Ishikawa (cell line): ENCODE measurements at regions not wholly inside any gene's neighbourhood (a gene's known extent, or its start where the extent isn't known, plus 50 kb on each side); places are given as distances from the start of the nearest gene placed in this dataset.

Experiments used
- CEBPB ChIP-seq: IDR thresholded peaks from 2 replicates; pipeline ENCODE4 v1.6.1; 2012
- CREB1 ChIP-seq: IDR thresholded peaks from 2 replicates; pipeline ENCODE4 v1.6.1; 2012; ENCODE audit warnings: low read depth
- EGR1 ChIP-seq: IDR thresholded peaks from 2 replicates; pipeline ENCODE4 v1.6.1; 2012
- EP300 ChIP-seq: IDR thresholded peaks from 2 replicates; pipeline ENCODE4 v1.6.1; 2012; ENCODE audit warnings: borderline replicate concordance
- FOXM1 ChIP-seq: IDR thresholded peaks from 2 replicates; pipeline ENCODE4 v1.6.1; 2012; ENCODE audit warnings: low read depth, borderline replicate concordance
- MAX ChIP-seq: IDR thresholded peaks from 2 replicates; pipeline ENCODE4 v1.6.1; 2012
- NFIC ChIP-seq: IDR thresholded peaks from 2 replicates; pipeline ENCODE4 v1.6.1; 2012
- RAD21 ChIP-seq: IDR thresholded peaks from 2 replicates; pipeline ENCODE4 v1.6.1; 2012; ENCODE audit warnings: low read depth
- REST ChIP-seq: IDR thresholded peaks from 2 replicates; pipeline ENCODE4 v1.6.1; 2012; ENCODE audit warnings: low read depth, mild to moderate bottlenecking
- TAF1 ChIP-seq: IDR thresholded peaks from 2 replicates; pipeline ENCODE4 v1.6.1; 2012; ENCODE audit warnings: low read depth, mild to moderate bottlenecking
- TCF12 ChIP-seq: IDR thresholded peaks from 2 replicates; pipeline ENCODE4 v1.6.1; 2012; ENCODE audit warnings: low read depth
- TEAD4 ChIP-seq: IDR thresholded peaks from 2 replicates; pipeline ENCODE4 v1.6.1; 2012
- USF1 ChIP-seq: IDR thresholded peaks from 2 replicates; pipeline ENCODE4 v1.6.1; 2012
- YY1 ChIP-seq: IDR thresholded peaks from 2 replicates; pipeline ENCODE4 v1.6.1; 2012; ENCODE audit warnings: low read depth
- ZBTB7A ChIP-seq: IDR thresholded peaks from 2 replicates; pipeline ENCODE4 v1.6.1; 2012; ENCODE audit warnings: low read depth

- TF ChIP-seq RAD21 (no peak), TEAD4 (no peak), ZBTB7A (no peak), CREB1 (no peak), NFIC (no peak), USF1 (no peak), REST (no peak), TAF1 (no peak), FOXM1 (no peak), EGR1 (no peak), EP300 (no peak), MAX (no peak)
Measured at GRCh38 chr2:59921743-59922142, 631.7 kb downstream of the BCL11A start.

GRCh38 chr2:59920961-59921360, 632.5 kb downstream of the BCL11A start:
- TF ChIP-seq EGR1 (no peak), YY1 (no peak), RAD21 (no peak), TAF1 (no peak), NFIC (no peak), USF1 (no peak), FOXM1 (no peak), MAX (no peak), TCF12 (no peak)

GRCh38 chr2:59920307-59920706, 633.1 kb downstream of the BCL11A start:
- TF ChIP-seq MAX (no peak), YY1 (no peak), RAD21 (no peak)

GRCh38 chr2:59919579-59919978, 633.9 kb downstream of the BCL11A start:
- TF ChIP-seq ZBTB7A (no peak), REST (no peak), CEBPB (no peak), YY1 (no peak), TAF1 (no peak), MAX (no peak), EP300 (no peak), TCF12 (no peak), USF1 (no peak), CREB1 (no peak), TEAD4 (no peak), FOXM1 (no peak), NFIC (no peak), RAD21 (no peak), EGR1 (no peak)

GRCh38 chr2:59912042-59912441, 641.4 kb downstream of the BCL11A start:
- no peak for TF ChIP-seq CREB1
- no peak for TF ChIP-seq MAX
- TF ChIP-seq NFIC = no peak
- TF ChIP-seq TAF1 = no peak
- TF ChIP-seq EGR1 = no peak
- TF ChIP-seq EP300 = no peak
- no peak for TF ChIP-seq YY1
- no peak for TF ChIP-seq CEBPB
- no peak for TF ChIP-seq FOXM1
- no peak for TF ChIP-seq ZBTB7A
- TF ChIP-seq REST = no peak
